Medulla oblongata (tissue), 1 donor: ENCODE measurements at regions not wholly inside any gene's neighbourhood (a gene's known extent, or its start where the extent isn't known, plus 50 kb on each side); places are given as distances from the start of the nearest gene placed in this dataset.

Source experiments
- DNase-seq: peaks from one replicate; pipeline ENCODE4 v3.0.0-alpha.2; 2015; ENCODE audit errors: extremely low spot score

- DNase-seq: no peak
Measured at GRCh38 chr13:39938596-39938995, 283.1 kb downstream of the COG6 start.

- no peak for DNase-seq
Measured at GRCh38 chr13:39941236-39941635, 285.8 kb downstream of the COG6 start.

GRCh38 chr13:39941911-39942551, 286.6 kb downstream of the COG6 start:
- no peak for DNase-seq

GRCh38 chr13:39942552-39943273, 287.3 kb downstream of the COG6 start:
- peak; percentile 85 for DNase-seq

GRCh38 chr13:39943711-39944110, 288.2 kb downstream of the COG6 start:
- no peak for DNase-seq

GRCh38 chr13:39945226-39945625, 289.8 kb downstream of the COG6 start:
- no peak for DNase-seq

GRCh38 chr13:39946769-39947168, 291.3 kb downstream of the COG6 start:
- no peak for DNase-seq

- DNase-seq: no peak
Measured at GRCh38 chr13:39951301-39951700, 295.8 kb downstream of the COG6 start.

- no peak for DNase-seq
Measured at GRCh38 chr13:39952249-39953233, 297.1 kb downstream of the COG6 start.

- no peak for DNase-seq
Measured at GRCh38 chr13:39954476-39954875, 299.0 kb downstream of the COG6 start.

- no peak for DNase-seq
Measured at GRCh38 chr13:39955560-39955959, 300.1 kb downstream of the COG6 start.

GRCh38 chr13:39956036-39956435, 300.6 kb downstream of the COG6 start:
- no peak for DNase-seq

GRCh38 chr13:39957868-39958677, 302.6 kb downstream of the COG6 start:
- DNase-seq: no peak

GRCh38 chr13:39959497-39960144, 304.2 kb downstream of the COG6 start:
- DNase-seq: no peak

- no peak for DNase-seq
Measured at GRCh38 chr13:39960191-39960590, 304.7 kb downstream of the COG6 start.

GRCh38 chr13:39961036-39961435, 305.6 kb downstream of the COG6 start:
- DNase-seq: no peak

- DNase-seq: no peak
Measured at GRCh38 chr13:39963612-39964011, 308.1 kb downstream of the COG6 start.

GRCh38 chr13:39965309-39965708, 309.8 kb downstream of the COG6 start:
- DNase-seq: no peak

- DNase-seq: no peak
Measured at GRCh38 chr13:39967199-39967959, 311.9 kb downstream of the COG6 start.
